Right lobe of liver (tissue), 6 donors: ENCODE measurements at regions not wholly inside any gene's neighbourhood (a gene's known extent, or its start where the extent isn't known, plus 50 kb on each side); places are given as distances from the start of the nearest gene placed in this dataset.

Experiments
- ATAC-seq, 4 donors: fragments of 200-7000 bp; cut with Tn5 transposase; one replicate each; pipeline ENCODE4 v1.9.1; 2020; ENCODE audit warnings: mild to moderate bottlenecking in 4 of 4, moderate library complexity in 4 of 4
- DNase-seq, 3 donors: peaks; one replicate each; pipeline ENCODE4 v3.0.0-alpha.2; 2020
- H3K27ac ChIP-seq, 3 donors: fragments of 200-600 bp; one replicate each; pipeline ENCODE4 v1.8.0; 2022
- H3K27me3 ChIP-seq, 2 donors: fragments of 200-600 bp; one replicate each; pipeline ENCODE4 v1.8.0; 2022
- H3K36me3 ChIP-seq, 4 donors: fragments of 200-600 bp; sonication (generic) in 1 of 4; one replicate each; pipeline versions ENCODE4 v1.5.1 to v1.8.0; 2017 to 2022; ENCODE audit warnings: control low read depth in 1 of 4
- H3K4me1 ChIP-seq, 4 donors: fragments of 200-600 bp; sonication (generic) in 1 of 4; one replicate each; pipeline versions ENCODE4 v1.5.1 to v1.8.0; 2017 to 2022; ENCODE audit warnings: control low read depth in 1 of 4
- H3K4me3 ChIP-seq, 3 donors: fragments of 200-600 bp; one replicate each; pipeline ENCODE4 v1.8.0; 2022
- H3K9me3 ChIP-seq, 4 donors: fragments of 200-600 bp; sonication (generic) in 1 of 4; one replicate each; pipeline versions ENCODE4 v1.5.1 to v1.8.0; 2017 to 2022; ENCODE audit warnings: control low read depth in 1 of 4
- CTCF ChIP-seq, 4 donors: fragments of 200-600 bp in 3 of 4; fragments of 450-650 bp in 1 of 4; IDR thresholded peaks; one replicate each; pipeline versions ENCODE4 v1.5.1 to v1.8.0; 2016 to 2022; ENCODE audit warnings: antibody characterized with exemption in 4 of 4, mild to moderate bottlenecking in 2 of 4
- POLR2A ChIP-seq: fragments of 450-650 bp; IDR thresholded peaks from one replicate; pipeline ENCODE4 v1.6.1; 2017; ENCODE audit warnings: antibody characterized with exemption, mild to moderate bottlenecking
- WGBS: methylation state at CpG from one replicate; pipeline ENCODE4 v1.1.6; 2018; ENCODE audit warnings: low coverage, low lambda C conversion rate; ENCODE audit not compliant: insufficient coverage; ENCODE audit errors: missing lambda C conversion rate; 5-methylcytosine and 5-hydroxymethylcytosine counted together
- intact Hi-C, 2 donors: fragments of 100-400 bp; cut with DNase I; formaldehyde crosslinking; loops; one replicate each; pipeline versions ENCODE4 v1.11.2 to v1.14.1; 2022
- donor health status: DM: no; HTN: yes; CAD: no.
- donor health status: DM: no; HTN: no; CAD: no.
- donor health status: DM: no; HTN: no; CAD: no.
- donor health status: DM: no; HTN: yes; CAD: no.
- donor health status: DM: no; HTN: yes; CAD: no.

- Histone ChIP-seq H3K27me3 (no peaks in the 10 kb centered on the region), H3K4me1 (no peaks in the 10 kb centered on the region), H3K36me3 (no peaks in the 10 kb centered on the region), H3K27ac (no peak overlapping the region), H3K9me3 (no peaks in the 10 kb centered on the region), H3K4me3 (no peak overlapping the region)
- DNase-seq, result no peak
- TF ChIP-seq CTCF (IDR thresholded peaks at IDR 0.05), result no peak
- TF ChIP-seq POLR2A, result no peak
- no peak for ATAC-seq
- WGBS, result 50% methylated on average over 1 of the region's 1 CpG
- intact Hi-C loops, result no loop called here
These were observed 586.4 kb downstream of the TAF11L14 start for GRCh38 chr5:18220631-18221030.

- Histone ChIP-seq H3K36me3 (no peaks in the 10 kb centered on the region), H3K27me3 (no peaks in the 10 kb centered on the region), H3K9me3 (no peaks in the 10 kb centered on the region), H3K27ac (no peak overlapping the region), H3K4me1 (no peaks in the 10 kb centered on the region), H3K4me3 (no peak overlapping the region)
- DNase-seq, result no peak
- TF ChIP-seq CTCF (IDR thresholded peaks at IDR 0.05) (no peak), POLR2A (no peak)
- intact Hi-C loops, result no loop called here
- no peak for ATAC-seq
These were observed 602.1 kb downstream of the TAF11L14 start for GRCh38 chr5:18236386-18236785.

- DNase-seq (no peak), ATAC-seq (no peak)
- Histone ChIP-seq H3K4me3 (no peak overlapping the region), H3K36me3 (no peaks in the 10 kb centered on the region), H3K4me1 (no peaks in the 10 kb centered on the region), H3K27me3 (no peaks in the 10 kb centered on the region), H3K27ac (no peak overlapping the region), H3K9me3 (no peaks in the 10 kb centered on the region)
- TF ChIP-seq POLR2A (no peak), CTCF (IDR thresholded peaks at IDR 0.05) (no peak)
- intact Hi-C loops, result no loop called here
- 56% methylated on average over 2 of the region's 2 CpGs for WGBS
These were observed 604.1 kb downstream of the TAF11L14 start for GRCh38 chr5:18238321-18238720.

- no peak overlapping the region for H3K4me3 ChIP-seq
- ATAC-seq (no peak), DNase-seq (no peak)
- no peaks in the 10 kb centered on the region for H3K27me3 ChIP-seq
- no peaks in the 10 kb centered on the region for H3K36me3 ChIP-seq
- TF ChIP-seq CTCF (IDR thresholded peaks at IDR 0.05) (no peak), POLR2A (no peak)
- intact Hi-C loops, result no loop called here
- H3K9me3 ChIP-seq, result no peaks in the 10 kb centered on the region
- H3K4me1 ChIP-seq, result no peaks in the 10 kb centered on the region
- 67% methylated on average over 1 of the region's 1 CpG for WGBS
- H3K27ac ChIP-seq, result no peak overlapping the region
These were observed 606.7 kb downstream of the TAF11L14 start for GRCh38 chr5:18240971-18241370.

- intact Hi-C loops, result no loop called here
- 66% methylated on average over 2 of the region's 2 CpGs for WGBS
- TF ChIP-seq POLR2A (no peak), CTCF (IDR thresholded peaks at IDR 0.05) (no peak)
These were observed 609.6 kb downstream of the TAF11L14 start for GRCh38 chr5:18243846-18244245.

More at GRCh38 chr5:18243846-18244245, 609.6 kb downstream of the TAF11L14 start:
- Histone ChIP-seq H3K27me3 (no peaks in the 10 kb centered on the region), H3K27ac (no peak overlapping the region), H3K36me3 (no peaks in the 10 kb centered on the region), H3K4me3 (no peak overlapping the region), H3K4me1 (no peaks in the 10 kb centered on the region), H3K9me3 (no peaks in the 10 kb centered on the region)
- no peak for ATAC-seq
- DNase-seq, result no peak
